Fibroblast of the aortic adventitia (primary cell): ENCODE measurements at regions not wholly inside any gene's neighbourhood (a gene's known extent, or its start where the extent isn't known, plus 50 kb on each side); places are given as distances from the start of the nearest gene placed in this dataset.

Source experiments
- DNase-seq: peaks from one replicate; pipeline ENCODE4 v3.0.0-alpha.2; 2010; ENCODE audit warnings: low read depth
- H3K4me3 ChIP-seq: 2 replicates; pipeline ENCODE4 v1.5.1; 2011; ENCODE audit warnings: low read depth, mild to moderate bottlenecking, control low read depth, low read length, moderate library complexity
- TF ChIP-seq, protein P1 (sequence below): IDR thresholded peaks from 2 replicates; pipeline ENCODE4 v1.5.1; 2011; ENCODE audit warnings: mild to moderate bottlenecking, low read length, control low read depth, inconsistent platforms; ENCODE audit not compliant: insufficient read depth

DNA sequence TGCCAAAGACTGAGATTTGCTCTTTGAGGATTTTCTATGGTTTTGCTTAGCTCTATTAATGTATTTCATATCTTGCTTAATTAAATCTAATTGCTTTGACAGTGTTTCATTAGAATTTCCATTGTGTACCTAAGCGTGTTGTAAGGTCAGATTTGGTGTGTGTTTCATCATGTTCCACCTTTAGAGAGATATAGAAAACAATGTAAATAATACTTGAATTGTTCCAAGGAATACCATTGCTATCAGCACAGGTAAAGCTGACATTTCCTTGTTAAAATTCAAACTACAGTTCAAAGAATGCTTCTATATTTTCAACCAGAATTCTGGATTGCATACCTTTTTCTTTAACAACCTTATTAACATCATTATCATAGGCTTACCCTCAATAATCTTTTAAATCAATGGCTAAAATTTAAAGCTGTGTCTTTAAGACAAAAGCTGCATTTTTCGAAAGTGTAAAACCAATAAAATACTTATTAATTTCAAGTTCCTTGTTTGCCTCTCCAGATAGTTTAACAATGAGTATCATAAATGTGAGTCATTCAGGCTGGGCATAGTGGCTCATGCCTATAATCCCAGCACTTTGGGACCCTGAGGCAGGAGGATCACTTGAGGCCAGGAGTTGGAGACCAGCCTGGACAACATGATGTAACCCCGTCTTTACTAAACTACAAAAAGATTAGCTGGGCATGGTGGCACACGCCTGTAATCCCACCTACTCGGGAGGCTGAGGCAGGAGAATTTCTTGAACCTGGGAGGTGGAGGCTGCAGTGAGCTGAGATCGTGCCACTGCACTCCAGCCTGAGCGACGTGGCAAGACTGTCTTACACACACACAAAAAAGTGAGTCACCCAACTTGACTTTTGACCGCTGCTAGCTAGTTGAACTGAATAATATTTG, 188.0 kb upstream of the PKDCC start:
- no peak overlapping the region for H3K4me3 ChIP-seq
- TF ChIP-seq, protein P1, sequence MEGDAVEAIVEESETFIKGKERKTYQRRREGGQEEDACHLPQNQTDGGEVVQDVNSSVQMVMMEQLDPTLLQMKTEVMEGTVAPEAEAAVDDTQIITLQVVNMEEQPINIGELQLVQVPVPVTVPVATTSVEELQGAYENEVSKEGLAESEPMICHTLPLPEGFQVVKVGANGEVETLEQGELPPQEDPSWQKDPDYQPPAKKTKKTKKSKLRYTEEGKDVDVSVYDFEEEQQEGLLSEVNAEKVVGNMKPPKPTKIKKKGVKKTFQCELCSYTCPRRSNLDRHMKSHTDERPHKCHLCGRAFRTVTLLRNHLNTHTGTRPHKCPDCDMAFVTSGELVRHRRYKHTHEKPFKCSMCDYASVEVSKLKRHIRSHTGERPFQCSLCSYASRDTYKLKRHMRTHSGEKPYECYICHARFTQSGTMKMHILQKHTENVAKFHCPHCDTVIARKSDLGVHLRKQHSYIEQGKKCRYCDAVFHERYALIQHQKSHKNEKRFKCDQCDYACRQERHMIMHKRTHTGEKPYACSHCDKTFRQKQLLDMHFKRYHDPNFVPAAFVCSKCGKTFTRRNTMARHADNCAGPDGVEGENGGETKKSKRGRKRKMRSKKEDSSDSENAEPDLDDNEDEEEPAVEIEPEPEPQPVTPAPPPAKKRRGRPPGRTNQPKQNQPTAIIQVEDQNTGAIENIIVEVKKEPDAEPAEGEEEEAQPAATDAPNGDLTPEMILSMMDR, result no peak
- peak; percentile 69 for DNase-seq

DNA sequence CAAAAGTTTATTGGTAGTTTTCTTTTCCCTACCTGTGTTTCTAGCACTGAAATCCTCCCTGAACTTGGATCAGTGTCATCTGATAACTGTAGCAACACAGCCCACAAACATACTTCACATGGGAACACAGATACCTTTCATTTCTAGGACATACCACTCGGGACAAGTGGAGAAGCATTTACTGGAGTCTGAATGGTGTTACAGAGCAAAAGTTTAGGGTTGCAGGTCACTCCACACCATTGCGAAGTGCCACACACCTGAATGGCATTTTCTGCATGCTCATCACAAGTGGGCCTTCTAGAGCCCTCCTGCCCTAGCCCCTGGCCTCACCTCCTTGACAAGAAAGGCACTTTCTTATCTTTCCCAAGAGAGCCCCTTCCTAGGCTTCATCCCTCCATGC, 184.8 kb upstream of the PKDCC start:
- TF ChIP-seq, protein P1, result no peak

DNA sequence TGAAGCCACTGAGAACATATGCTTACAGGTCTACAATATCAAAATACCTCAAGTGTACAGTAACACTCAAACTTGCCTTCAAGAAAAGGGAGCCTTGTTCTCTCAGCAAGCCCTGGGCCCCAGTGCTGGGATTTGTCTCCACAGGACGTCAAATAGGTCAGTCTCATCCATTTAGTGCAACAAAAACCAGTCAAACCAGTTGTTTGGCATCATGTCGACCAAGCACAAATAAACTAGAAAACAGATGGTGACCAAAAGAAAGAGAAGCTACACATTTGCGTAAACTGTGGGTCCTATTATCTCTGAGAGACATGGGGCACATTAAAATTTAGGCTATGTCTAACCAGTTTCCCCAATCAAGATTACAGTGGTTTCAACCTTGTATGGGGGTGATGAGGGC, 182.6 kb upstream of the PKDCC start:
- no peak overlapping the region for H3K4me3 ChIP-seq
- TF ChIP-seq, protein P1, result no peak
- no peak for DNase-seq

More for the DNA sequence above, 184.8 kb upstream of the PKDCC start:
- no peak for DNase-seq
- H3K4me3 ChIP-seq, result no peak overlapping the region

DNA sequence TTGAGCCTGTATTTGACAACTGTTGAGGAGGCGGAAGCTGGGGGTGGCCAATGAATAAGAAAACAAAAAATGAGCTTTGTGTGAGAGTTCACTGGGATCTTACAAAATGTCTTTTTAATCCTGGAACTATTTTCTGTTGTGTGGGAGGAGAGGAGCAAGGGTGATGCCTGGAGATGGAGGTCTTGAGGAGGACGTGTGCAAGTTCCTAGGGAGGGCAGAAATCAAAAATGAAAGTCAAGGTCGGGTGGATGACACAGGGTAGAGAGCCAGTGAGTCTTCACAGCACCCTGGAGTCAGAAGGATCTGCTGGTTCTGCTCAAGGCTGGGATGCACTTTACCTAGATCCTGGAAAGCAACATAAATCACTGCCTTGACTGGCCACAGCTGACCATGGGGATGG, 180.3 kb upstream of the PKDCC start:
- no peak overlapping the region for H3K4me3 ChIP-seq
- DNase-seq, result no peak

DNA sequence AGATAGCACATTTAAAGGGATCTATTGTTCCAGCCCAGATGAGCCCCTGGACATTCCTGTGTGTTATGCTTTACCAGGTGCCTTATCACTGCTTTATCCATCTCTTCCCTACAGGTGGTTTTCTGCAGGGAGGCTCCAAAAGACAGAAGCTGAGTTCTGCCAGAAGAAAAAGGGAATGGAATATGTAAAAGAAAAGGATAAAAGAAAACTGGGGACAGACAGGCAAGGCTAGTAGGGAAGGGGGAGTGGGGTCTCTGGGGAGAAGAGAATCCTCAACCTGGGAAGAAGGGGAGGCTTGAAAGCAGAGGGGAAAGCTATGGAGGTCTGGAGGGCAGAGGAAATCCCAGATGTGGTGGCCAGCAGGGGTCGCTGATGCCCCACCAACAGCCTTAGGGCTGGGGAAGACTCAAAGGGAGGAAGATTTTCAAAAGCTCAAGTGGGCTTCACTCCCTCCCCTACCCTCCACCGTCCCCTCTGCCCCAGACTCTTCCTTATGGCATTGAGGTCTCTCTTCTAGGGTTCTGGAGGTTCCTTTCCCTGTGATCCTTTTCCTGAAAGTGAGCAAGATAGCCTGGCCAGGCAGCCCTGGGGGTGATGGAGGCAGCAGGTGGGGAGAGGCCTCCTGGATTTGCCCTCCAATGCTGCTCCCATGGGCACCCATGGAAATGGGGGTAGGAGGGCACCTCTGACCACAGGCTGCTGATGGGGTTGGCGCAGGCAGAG, 178.1 kb upstream of the PKDCC start:
- DNase-seq, result peak; percentile 77
- no peak overlapping the region for H3K4me3 ChIP-seq
- TF ChIP-seq, protein P1, result peak; percentile 85

More for the DNA sequence above, 180.3 kb upstream of the PKDCC start:
- TF ChIP-seq, protein P1, result no peak

DNA sequence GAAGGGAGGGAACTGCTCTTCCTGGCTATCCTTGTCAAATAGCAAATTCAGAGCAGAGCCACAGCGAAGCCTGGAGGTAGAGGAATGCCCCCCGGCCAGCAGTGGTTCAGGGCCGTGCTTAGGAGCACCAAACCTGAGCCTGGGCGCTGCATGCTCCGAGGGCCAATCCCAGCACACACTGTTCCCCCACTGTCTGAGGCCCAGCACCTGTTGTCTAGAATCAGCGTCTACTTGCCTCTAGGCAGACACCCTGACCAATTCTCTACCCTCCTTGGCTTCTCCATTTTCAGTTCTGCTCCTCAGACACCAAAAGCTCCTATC, 177.6 kb upstream of the PKDCC start:
- no peak overlapping the region for H3K4me3 ChIP-seq
- no peak for DNase-seq
- TF ChIP-seq, protein P1, result no peak
